VCaP (cell line): ENCODE measurements at regions not wholly inside any gene's neighbourhood (a gene's known extent, or its start where the extent isn't known, plus 50 kb on each side); places are given as distances from the start of the nearest gene placed in this dataset.

Experiments
- H3K27ac ChIP-seq: fragments of 450-650 bp; 2 replicates; pipeline ENCODE4 v1.5.1; 2017
- CTCF ChIP-seq: fragments of 450-650 bp; conservative IDR thresholded peaks from 2 replicates; pipeline ENCODE4 v1.5.1; 2017; ENCODE audit warnings: mild to moderate bottlenecking, moderate library complexity

DNA sequence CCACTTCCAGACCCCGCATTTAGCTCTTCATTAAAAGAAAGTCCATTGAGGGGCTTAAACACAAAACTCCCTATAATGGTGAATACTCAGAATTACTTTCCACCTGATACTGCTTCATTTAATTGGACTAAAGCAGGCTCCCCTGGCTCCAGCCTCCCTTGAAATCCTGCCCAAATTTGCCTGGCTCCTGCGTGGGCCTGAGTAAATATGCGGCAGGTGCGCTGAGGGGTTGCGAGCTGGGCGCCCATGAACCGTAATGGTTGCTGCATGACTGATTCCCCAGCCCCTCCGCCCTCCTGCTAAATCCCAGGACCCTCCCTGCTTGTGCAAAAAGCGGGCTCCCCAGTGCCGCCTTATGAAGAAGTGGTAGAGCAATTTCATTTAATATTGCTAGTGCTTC is 639.7 kb downstream of the BNC2 start:
- no peak for TF ChIP-seq CTCF
- H3K27ac ChIP-seq: no peak overlapping the region

GRCh38 chr9:16236311-16236710 is 634.2 kb downstream of the BNC2 start:
- TF ChIP-seq CTCF: no peak
- H3K27ac ChIP-seq: no peak overlapping the region

- TF ChIP-seq CTCF: no peak
- no peak overlapping the region for H3K27ac ChIP-seq
These were observed 633.6 kb downstream of the BNC2 start for GRCh38 chr9:16236882-16237281.

DNA sequence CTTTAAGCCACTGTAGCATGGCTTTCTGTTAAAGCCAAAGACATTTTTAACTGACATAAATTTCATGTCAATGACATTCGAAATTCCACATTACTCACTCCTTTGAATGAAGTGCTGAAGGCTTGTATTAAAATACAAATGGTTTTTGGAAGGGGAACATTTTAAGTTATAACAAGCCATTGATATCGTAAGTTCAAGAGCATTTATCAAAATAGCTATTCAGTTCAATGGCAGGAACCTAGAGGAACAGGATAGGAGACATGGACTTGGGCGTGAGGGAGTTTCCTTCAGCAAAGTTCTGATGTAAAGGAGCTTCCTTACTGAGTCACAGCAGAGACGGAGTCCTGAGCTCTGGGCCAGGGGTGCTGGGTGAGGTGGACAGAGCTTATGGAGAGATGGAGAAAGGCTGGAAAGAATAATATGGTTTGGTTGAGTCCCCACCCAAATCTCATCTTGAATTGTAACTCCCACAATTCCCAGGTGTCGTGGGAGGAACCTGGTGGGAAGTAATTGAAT is 631.8 kb downstream of the BNC2 start:
- no peak for TF ChIP-seq CTCF

GRCh38 chr9:16241231-16241630 is 629.2 kb downstream of the BNC2 start:
- TF ChIP-seq CTCF: no peak
- H3K27ac ChIP-seq: no peak overlapping the region

More for the DNA sequence above, 631.8 kb downstream of the BNC2 start:
- no peak overlapping the region for H3K27ac ChIP-seq

DNA sequence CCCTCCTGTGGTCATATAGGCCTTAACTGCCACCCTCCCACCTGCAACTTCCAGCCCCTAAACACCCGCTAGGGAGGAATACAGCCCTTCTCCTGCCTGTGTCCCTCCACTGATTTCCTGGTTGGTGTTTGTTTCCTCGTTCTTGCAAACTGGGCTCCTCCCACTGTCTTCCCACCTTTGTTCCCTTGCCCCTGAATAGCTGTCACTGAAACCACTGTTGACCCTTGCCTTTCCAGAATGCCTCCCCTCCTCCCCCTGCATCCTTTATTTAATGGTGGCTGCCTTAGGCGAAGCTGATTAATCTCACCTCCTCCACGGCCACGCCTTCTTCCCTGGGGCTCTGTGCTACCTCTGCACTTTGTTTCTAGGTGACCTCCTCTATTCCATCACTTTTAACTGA is 626.7 kb downstream of the BNC2 start:
- TF ChIP-seq CTCF: no peak
- H3K27ac ChIP-seq: no peak overlapping the region

DNA sequence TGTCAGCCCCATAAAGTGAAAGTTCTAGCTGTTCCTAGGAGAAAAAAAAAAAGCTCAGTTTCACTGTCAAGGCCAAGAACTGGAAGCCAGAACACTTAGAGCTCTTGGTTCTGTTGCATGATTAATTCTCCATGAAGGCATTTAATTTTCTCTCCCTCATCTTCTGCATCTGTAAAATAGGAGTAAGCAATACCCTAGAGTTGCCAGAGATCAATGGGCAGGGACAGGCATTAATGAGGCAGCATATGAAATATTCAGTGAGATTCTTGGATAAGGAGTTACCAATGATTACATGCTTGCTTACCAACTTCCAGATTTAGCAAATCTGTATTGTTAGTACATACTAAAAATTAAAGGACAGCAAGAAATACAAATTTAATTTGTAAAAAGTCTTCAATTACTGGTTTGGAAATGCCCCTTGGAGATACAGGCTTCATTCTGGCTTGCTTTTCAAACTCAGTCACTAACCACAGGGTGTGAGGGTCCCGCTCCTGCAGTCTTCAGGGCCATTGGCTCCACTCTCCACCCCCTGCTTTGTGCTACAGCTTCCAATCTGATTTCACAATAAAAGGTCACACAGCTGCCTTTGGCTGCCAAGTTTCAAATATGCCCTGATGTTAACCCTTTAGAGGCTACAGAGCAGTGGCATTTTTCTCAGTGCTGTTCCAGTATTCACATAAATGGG is 624.6 kb downstream of the BNC2 start:
- no peak overlapping the region for H3K27ac ChIP-seq
- TF ChIP-seq CTCF: no peak
